GM12878 (cell line): ENCODE measurements at regions not wholly inside any gene's neighbourhood (a gene's known extent, or its start where the extent isn't known, plus 50 kb on each side); places are given as distances from the start of the nearest gene placed in this dataset.

Source experiments
- BHLHE40 ChIP-seq, 2 experiments: fragments of 450-650 bp in 1 of 2; IDR thresholded peaks; 2 replicates each; pipeline ENCODE4 v1.6.1; 2011 to 2017; ENCODE audit warnings: low read depth in 2 of 2, borderline replicate concordance in 1 of 2, improper control_type of control experiment in 1 of 2, low read length in 1 of 2, mild to moderate bottlenecking in 1 of 2
- CEBPZ ChIP-seq: fragments of 150-350 bp; IDR thresholded peaks from 2 replicates; pipeline ENCODE4 v1.6.1; 2016; ENCODE audit warnings: low read depth, low read length
- CTCF ChIP-seq, 3 experiments: IDR thresholded peaks in 2 of 3; conservative IDR thresholded peaks in 1 of 3; 2 replicates each; pipeline ENCODE4 v1.5.1; 2011; ENCODE audit warnings: low read depth in 3 of 3, low read length in 3 of 3, mild to moderate bottlenecking in 3 of 3, control low read depth in 2 of 3, moderate library complexity in 2 of 3, inconsistent platforms in 1 of 3, mixed read lengths in 1 of 3; ENCODE audit not compliant: control insufficient read depth in 2 of 3, insufficient read depth in 1 of 3; ENCODE audit errors: extremely low read depth in 1 of 3
- FOXM1 ChIP-seq: IDR thresholded peaks from 2 replicates; pipeline ENCODE4 v1.6.1; 2012; ENCODE audit warnings: low read depth, mild to moderate bottlenecking, inconsistent platforms, low read length, moderate library complexity
- PAX5 ChIP-seq: IDR thresholded peaks from 2 replicates; pipeline ENCODE4 v1.6.1; 2011; ENCODE audit warnings: low read depth, low read length, borderline replicate concordance
- PRDM15 ChIP-seq: fragments of 450-650 bp; formaldehyde crosslinking; IDR thresholded peaks from 2 replicates; pipeline ENCODE4 v1.4.0; 2020; ENCODE audit warnings: mild to moderate bottlenecking, moderate library complexity
- RCOR1 ChIP-seq: conservative IDR thresholded peaks from 2 replicates; pipeline ENCODE4 v1.6.1; 2012; ENCODE audit warnings: low read depth, low read length, improper control_type of control experiment
- YBX1 ChIP-seq: fragments of 450-650 bp; IDR thresholded peaks from 2 replicates; pipeline ENCODE4 v1.6.1; 2016; ENCODE audit warnings: antibody characterized with exemption

GRCh38 chr5:30502277-30502676 is 691.2 kb upstream of the CDH6 start (continued):
- TF ChIP-seq CEBPZ (no peak), CTCF (IDR thresholded peaks at IDR 0.05 in 2 of 3, conservative IDR thresholded peaks at IDR 0.05 in 1 of 3; ENCODE audit: control insufficient read depth in 2 of 3, extremely low read depth in 1 of 3, insufficient read depth in 1 of 3, low read depth in 3 of 3, low read length in 3 of 3) (no peak), FOXM1 (no peak), RCOR1 (no peak), PRDM15 (no peak), BHLHE40 (IDR thresholded peaks at IDR 0.05; ENCODE audit: borderline replicate concordance in 1 of 2, low read depth in 2 of 2, low read length in 1 of 2) (no peak), YBX1 (no peak), PAX5 (no peak)
- TF ChIP-seq, all 136 proteins: peak for 0
